Neural crest cell (in vitro differentiated cells): ENCODE measurements at regions not wholly inside any gene's neighbourhood (a gene's known extent, or its start where the extent isn't known, plus 50 kb on each side); places are given as distances from the start of the nearest gene placed in this dataset.

Source experiments
- DNase-seq: peaks from one replicate; pipeline ENCODE4 v3.0.0; 2021; ENCODE audit warnings: low read depth, mixed read lengths, low spot score
- H3K27ac Mint-ChIP-seq: one replicate; pipeline ENCODE4 v1.8.0; 2021; ENCODE audit warnings: mild to moderate bottlenecking, mixed read lengths; ENCODE audit not compliant: unreplicated experiment
- H3K27me3 Mint-ChIP-seq: 2 replicates; pipeline ENCODE4 v1.8.0; 2021; ENCODE audit warnings: low read depth, mild to moderate bottlenecking, mixed read lengths
- H3K36me3 Mint-ChIP-seq: 2 replicates; pipeline ENCODE4 v1.8.0; 2021; ENCODE audit warnings: low read depth, mild to moderate bottlenecking, mixed read lengths
- H3K4me1 Mint-ChIP-seq: 2 replicates; pipeline ENCODE4 v1.8.0; 2021; ENCODE audit warnings: mixed read lengths
- H3K4me3 Mint-ChIP-seq: one replicate; pipeline ENCODE4 v1.8.0; 2021; ENCODE audit warnings: mild to moderate bottlenecking, mixed read lengths
- H3K9me3 Mint-ChIP-seq: 2 replicates; pipeline ENCODE4 v1.8.0; 2021; ENCODE audit warnings: mixed read lengths
- CTCF ChIP-seq: fragments of 200-600 bp; sonication (generic); conservative IDR thresholded peaks from 2 replicates; pipeline ENCODE4 v1.5.0; 2021; ENCODE audit warnings: antibody characterized with exemption, mild to moderate bottlenecking

DNA sequence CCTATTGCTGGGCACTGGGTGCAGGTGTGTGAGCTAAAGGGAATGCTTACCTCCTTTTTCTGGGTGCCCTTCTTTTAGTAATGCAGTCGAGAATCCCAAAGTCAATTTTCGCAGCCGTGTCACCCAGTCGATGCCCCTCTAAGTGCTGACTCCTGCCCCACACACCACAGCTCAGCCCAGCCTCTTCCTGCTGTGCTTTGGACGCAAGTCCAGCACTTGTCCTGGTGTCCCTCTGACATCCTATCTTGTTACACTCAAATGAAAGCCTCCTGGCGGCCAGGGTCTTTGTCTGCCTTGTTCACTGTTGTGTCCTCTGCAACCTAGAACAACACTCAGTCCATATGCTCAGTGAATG is 58.5 kb upstream of the RUNX3 start:
- Mint-ChIP-seq H3K9me3 (no peaks in the 10 kb centered on the region), H3K27me3 (no peaks in the 10 kb centered on the region), H3K27ac (peak overlapping the region; percentile 86), H3K36me3 (no peaks in the 10 kb centered on the region), H3K4me3 (no peak overlapping the region), H3K4me1 (peaks cover 9% of the 10 kb centered on the region)
- TF ChIP-seq CTCF = no peak
- DNase-seq = no peak

DNA sequence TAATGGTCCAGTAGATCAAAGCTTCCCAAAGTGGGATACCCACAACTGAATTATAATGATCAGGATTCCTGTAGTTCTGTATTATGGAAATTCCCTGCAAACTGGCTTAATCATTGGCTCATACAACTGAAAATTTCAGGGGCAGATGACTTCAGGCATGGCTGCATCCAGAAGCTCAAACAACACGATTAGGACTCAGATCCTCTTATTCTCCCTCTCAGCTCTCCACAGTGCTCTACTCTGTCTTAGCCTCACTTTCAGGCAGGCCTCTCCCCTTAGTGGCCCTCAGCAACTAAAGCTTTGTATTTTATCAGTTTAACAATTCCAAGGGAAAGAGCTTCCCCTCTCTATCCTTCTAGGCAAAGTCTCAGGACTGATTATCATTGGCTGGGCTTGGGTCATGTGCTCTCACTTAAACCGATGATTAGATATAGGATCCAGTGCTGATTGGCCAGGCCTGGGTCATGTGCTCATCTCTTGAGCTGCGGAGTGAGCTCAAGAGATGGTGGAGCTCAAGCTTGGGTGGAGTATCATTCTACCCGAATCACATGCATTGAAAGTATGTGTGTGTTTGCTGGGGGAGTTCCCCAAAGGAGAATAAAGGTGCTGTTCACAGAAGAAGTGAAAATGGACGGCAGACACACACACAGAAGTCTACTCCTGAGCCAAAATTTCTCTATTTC is 57.9 kb upstream of the RUNX3 start:
- TF ChIP-seq CTCF = no peak
- Mint-ChIP-seq H3K9me3 (no peaks in the 10 kb centered on the region), H3K4me3 (no peak overlapping the region), H3K27me3 (no peaks in the 10 kb centered on the region), H3K4me1 (peaks cover 9% of the 10 kb centered on the region), H3K27ac (no peak overlapping the region), H3K36me3 (no peaks in the 10 kb centered on the region)
- no peak for DNase-seq

- H3K27me3 Mint-ChIP-seq = no peaks in the 10 kb centered on the region
- no peaks in the 10 kb centered on the region for H3K36me3 Mint-ChIP-seq
- no peak for TF ChIP-seq CTCF
- H3K9me3 Mint-ChIP-seq = no peaks in the 10 kb centered on the region
- peaks cover 9% of the 10 kb centered on the region for H3K4me1 Mint-ChIP-seq
- no peak overlapping the region for H3K27ac Mint-ChIP-seq
- H3K4me3 Mint-ChIP-seq = no peak overlapping the region
- DNase-seq = no peak
Measured at GRCh38 chr1:24987424-24987823, 57.3 kb upstream of the RUNX3 start.

DNA sequence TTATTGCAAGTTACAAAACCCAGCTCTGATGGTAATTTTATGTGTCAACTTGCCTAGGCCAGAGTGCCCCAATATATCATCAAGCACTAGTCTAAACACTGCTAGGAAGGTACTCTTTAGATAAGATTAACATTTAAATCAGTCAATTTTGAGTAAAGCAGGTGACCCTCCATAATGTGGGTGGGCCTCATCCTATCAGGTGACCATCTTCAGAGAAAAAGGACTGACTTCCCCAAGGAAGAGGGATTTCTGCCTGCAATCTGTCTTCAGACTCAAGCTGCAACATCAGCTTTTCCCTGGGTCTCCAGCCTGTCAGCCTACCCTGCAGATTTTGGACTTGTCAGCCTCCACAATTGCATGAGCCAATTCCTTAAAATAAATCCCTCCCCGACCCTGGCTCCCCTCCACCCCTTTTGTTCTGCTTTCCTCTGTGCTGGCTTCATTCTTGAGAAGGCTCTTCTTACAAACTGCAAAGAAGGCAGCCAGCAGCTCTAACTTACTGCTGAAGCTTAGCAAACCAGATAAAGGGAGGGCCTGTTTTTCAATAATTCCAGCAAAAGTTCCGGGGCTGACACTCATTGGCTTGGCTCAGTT is 56.4 kb upstream of the RUNX3 start:
- no peak overlapping the region for H3K4me3 Mint-ChIP-seq
- H3K4me1 Mint-ChIP-seq = peaks cover 9% of the 10 kb centered on the region
- TF ChIP-seq CTCF = no peak
- no peaks in the 10 kb centered on the region for H3K27me3 Mint-ChIP-seq
- no peaks in the 10 kb centered on the region for H3K36me3 Mint-ChIP-seq
- no peaks in the 10 kb centered on the region for H3K9me3 Mint-ChIP-seq
- no peak overlapping the region for H3K27ac Mint-ChIP-seq
- no peak for DNase-seq

DNA sequence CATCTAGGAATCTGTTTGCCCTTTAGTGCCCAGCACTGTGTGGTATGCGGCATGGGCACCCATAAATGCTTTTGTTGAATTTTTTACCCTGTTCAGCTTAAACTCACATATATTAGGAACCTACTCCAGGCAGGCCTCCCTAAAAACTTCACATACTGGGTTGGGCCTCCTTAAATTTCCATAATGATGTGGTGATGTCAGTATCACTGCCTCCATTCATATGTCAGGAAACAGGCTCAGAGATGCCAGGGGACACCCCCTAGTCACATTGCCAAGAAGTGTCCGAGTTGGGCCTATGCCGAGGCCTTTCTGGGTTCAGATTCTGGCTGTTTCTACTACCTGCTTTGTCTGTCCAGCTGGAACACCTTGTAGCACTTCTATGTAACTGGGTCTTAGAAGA is 55.7 kb upstream of the RUNX3 start:
- no peaks in the 10 kb centered on the region for H3K36me3 Mint-ChIP-seq
- no peak overlapping the region for H3K4me3 Mint-ChIP-seq
- no peak overlapping the region for H3K27ac Mint-ChIP-seq
- DNase-seq = no peak
- H3K27me3 Mint-ChIP-seq = no peaks in the 10 kb centered on the region
- no peaks in the 10 kb centered on the region for H3K9me3 Mint-ChIP-seq
- H3K4me1 Mint-ChIP-seq = peaks cover 9% of the 10 kb centered on the region
- no peak for TF ChIP-seq CTCF
